Heart left ventricle (tissue), 13 donors: ENCODE measurements at regions not wholly inside any gene's neighbourhood (a gene's known extent, or its start where the extent isn't known, plus 50 kb on each side); places are given as distances from the start of the nearest gene placed in this dataset.
"Not testable (repeated sequence)": the region's sequence is repeated elsewhere in the genome, so short reads cannot be mapped to it uniquely, and the experiment has no call there.

Experiments used
- CTCF ChIP-seq, 12 donors: fragments of 200-600 bp; sonication (generic) in 4 of 12; IDR thresholded peaks; one replicate each; pipeline versions ENCODE4 v1.5.0 to v1.8.0; 2018 to 2022; ENCODE audit warnings: antibody characterized with exemption in 12 of 12, mild to moderate bottlenecking in 5 of 12
- POLR2A ChIP-seq, 2 donors: fragments of 450-650 bp; IDR thresholded peaks; one replicate each; pipeline ENCODE4 v1.6.1; 2017; ENCODE audit warnings: antibody characterized with exemption in 2 of 2, mild to moderate bottlenecking in 2 of 2, moderate library complexity in 2 of 2
- donor health status: ischemic (EF 13 %, LVEDD 7.1; RV severe dilation, severe dysfunction).
- donor health status: DM: no; HTN: yes; CAD: no.
- donor health status: DM: no; HTN: no; CAD: no.
- donor health status: ischemic (EF 25% LVEDD 6.9; RV normal size, moderate dysfunction).
- donor health status: ischemic (EF 25% LVEDD 5.7; RV mildly dilated, moderate dysfunction).
- donor health status: ischemic (EF 35%, LVEDD 5.7; RV mildly dilated, moderate dysfunction).
- donor health status: nonischemic (EF 11% LVEDD 7.7; RV severe dilation, severe dysfunction).
- donor health status: DM: yes; HTN: yes; CAD: no.
- donor health status: PGD.
- donor health status: ischemic (EF 29% LVEDD 5.4; RV normal size, mild dysfunction).
- donor health status: nonischemic (EF 23%, LVEDD 6.1; RV moderate dilation, normal function).

- not testable (repeated sequence) for TF ChIP-seq CTCF, POLR2A (IDR thresholded peaks at IDR 0.05)
These were observed 279.3 kb upstream of the FAM240B start for GRCh38 chr9:38999277-38999676.
